GM18907 (cell line): ENCODE measurements at regions not wholly inside any gene's neighbourhood (a gene's known extent, or its start where the extent isn't known, plus 50 kb on each side); places are given as distances from the start of the nearest gene placed in this dataset.

Experiments
- ATAC-seq: cut with Tn5 transposase; IDR thresholded peaks from one replicate; pipeline ENCODE4 v1.9.1; 2021; ENCODE audit warnings: mild to moderate bottlenecking, moderate library complexity; ENCODE audit not compliant: unreplicated experiment

DNA sequence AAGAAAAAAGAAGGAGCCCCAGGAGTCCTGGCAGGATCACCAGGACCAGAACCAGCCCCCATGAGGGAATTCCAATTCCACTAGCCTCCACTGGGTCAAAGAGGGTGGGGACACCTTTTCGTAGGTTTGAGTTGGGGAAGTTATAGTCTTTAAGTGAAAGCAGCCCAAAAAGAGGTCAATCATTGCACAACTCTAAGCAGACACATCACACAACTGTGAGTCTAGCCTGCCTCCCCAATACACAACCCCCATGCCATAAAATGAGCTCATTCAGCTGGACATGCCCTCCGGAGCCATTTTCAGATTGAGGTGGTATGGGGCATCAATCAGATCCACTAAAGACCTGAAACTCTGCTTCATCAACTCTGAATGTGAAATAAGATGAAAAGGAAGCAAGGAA, 179.9 kb downstream of the NPHP4 start:
- no peak for ATAC-seq

DNA sequence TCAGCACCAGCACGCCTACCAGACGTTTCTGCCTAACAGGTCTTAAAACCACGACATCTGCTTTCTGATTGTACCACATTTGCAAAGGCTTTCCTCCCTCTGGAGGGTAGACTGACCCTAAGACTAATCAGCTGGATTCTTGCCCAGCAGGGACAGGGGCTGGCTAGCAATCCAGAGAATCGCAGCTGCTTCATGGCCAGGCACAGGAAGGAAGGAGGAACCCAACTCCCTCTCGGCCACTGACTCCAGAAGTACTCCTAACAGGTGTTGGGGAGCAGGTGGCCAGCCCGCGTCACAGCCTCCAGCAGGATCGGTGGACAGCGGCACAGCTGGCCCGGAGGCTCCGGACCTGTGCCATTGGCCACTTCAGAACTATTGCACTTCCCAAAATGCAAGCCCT, 180.8 kb downstream of the NPHP4 start:
- no peak for ATAC-seq

DNA sequence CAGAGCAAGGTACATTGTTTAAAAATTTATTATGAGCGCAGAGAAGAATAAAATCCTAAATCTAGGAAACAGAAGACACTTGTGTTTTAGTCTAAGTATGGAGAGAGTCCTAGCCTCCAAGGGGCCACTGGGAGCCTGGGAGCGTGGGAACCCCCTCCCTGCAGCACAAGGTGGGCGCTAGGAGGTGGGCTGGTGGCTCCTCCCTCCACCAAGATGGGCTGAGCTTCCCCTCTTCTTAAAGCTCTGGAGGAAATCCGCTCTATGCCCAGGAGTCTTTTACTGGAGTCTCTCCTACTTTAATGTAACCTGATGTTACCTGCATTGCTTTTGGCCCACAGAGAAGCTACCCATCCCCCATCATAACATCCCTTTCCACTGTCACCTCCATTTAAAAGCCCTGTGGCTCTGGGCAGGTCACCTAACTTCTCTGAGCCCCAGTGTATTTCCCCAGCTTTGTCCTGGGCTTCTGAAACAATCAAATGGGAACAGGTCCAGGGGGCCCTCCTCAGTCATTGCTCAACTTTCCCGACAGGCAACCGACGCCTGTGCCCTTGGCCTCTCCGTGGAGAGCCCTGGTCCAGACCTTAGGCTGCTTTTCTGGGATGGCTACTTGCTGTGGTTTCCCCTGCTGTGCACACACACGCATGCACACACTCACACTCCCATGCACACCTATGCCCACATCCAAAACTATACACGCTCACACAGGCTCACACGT, 181.5 kb downstream of the NPHP4 start:
- no peak for ATAC-seq

DNA sequence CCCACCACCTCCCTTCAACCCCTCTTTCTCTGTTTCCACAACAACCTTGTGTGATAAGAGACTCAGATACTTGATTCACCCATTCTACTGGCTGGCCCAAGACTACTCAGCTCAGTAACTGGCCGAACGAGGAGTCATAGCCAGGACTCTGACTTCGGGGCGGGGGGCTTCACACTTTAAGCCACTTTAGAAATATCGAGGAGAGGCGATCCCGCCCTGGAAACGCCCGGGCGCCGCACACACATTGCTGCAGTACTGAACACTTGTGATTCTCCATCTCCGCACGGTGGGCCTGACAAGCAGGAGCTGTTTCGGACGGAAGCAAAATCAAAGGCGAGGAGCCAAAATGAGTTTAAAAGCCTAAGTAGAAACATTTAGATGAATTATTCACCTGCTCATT, 182.1 kb downstream of the NPHP4 start:
- no peak for ATAC-seq

DNA sequence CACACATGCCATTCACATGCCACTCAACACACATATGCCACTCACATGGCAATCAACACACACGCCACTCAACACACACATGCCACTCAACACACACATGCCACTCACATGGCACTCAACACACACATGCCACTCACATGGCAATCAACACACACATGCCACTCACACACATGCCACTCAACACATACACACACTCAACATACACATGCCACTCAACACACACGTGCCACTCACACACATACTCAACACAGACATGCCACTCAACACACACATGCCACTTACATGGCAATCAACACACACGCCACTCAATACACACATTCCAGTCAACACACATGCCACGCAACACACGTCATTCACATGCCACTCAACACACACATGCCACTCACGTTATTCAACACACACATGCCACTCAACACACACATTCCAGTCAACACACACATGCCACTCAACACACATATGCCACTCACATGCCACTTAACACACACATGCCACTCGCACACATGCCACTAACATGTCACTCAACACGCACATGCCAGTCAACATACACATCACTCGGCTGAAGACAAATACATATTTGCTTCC, 182.9 kb downstream of the NPHP4 start:
- no peak for ATAC-seq

DNA sequence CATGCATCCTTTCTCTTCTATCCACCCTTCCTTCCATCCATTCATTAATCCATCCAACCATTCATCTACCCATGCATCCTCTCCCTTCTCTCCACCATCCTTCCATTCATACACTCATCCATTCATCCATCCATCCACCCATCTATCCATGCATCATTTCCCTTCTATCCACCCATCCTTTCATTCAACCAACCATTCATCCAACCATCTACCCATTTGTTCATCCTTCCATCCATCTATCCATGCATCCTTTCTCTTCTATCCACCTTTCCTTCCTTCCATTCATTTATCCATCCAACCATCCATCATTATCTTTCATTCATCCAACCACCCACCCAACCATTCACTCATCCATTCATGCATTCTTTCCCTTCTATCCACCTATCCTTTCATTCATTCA, 188.4 kb downstream of the NPHP4 start:
- ATAC-seq, result no peak

DNA sequence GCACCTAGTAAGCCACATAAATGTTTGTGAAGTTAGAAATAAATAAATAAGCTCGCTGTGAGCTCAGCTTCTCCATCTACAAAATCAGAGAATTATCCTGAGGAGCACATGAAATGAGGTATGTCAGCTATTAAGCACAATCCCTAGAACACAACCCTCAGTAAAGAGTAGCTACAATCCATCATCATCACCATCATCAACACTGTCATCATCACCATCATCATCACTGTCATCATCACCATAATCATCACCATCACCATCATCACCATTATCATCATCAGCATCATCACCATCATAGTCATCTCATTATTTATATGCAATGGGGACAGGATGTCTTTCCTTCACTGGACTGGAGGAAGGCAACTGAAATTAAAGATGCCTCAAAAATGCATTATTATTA, 189.6 kb downstream of the NPHP4 start:
- ATAC-seq, result no peak

DNA sequence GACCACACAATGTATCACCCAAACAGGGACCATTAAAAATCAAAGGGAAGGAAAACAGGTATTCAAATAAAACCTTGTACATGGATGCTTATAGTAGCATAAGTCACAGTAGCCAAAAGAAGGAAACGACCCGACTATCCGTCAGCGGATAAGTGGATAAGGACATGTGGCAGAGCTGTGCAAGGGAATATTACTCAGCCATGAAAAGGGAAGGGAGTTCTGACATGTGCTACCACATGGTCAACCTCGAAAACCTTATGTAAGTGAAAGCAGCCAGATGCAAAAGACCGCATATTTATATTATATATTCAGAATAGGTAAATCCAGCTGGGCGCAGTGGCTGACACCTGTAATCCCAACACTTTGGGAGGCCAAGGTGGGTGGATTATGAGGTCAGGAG, 193.3 kb downstream of the NPHP4 start:
- ATAC-seq, result no peak

DNA sequence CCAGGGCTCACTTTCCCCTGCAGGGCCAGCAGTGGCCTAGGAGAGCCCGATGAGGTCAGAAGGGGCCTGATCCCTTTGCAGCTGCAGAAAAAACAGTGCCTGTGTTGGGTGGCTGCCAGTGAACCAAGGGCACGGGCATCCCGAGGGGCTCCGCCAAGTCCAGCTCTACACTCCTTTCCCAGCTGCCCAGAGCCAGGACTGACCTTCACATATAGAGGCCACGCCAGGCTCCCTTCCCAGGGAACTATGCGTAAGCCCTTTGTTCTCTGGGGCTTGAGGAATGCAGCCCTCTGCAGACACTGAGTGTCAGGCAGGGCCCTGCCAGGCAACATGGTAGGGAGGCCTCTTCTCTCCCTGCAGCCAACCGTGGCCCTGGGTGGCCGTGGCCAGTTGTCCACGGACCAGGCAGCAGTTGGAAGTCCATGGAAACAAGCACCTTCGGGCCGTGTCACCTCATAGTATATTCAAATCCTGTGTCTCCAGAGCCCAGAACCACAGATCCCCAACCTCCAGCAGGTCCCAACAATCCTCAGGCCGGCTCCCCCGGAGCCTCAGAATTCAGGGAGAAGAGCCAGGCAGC, 194.0 kb downstream of the NPHP4 start:
- ATAC-seq, result no peak

DNA sequence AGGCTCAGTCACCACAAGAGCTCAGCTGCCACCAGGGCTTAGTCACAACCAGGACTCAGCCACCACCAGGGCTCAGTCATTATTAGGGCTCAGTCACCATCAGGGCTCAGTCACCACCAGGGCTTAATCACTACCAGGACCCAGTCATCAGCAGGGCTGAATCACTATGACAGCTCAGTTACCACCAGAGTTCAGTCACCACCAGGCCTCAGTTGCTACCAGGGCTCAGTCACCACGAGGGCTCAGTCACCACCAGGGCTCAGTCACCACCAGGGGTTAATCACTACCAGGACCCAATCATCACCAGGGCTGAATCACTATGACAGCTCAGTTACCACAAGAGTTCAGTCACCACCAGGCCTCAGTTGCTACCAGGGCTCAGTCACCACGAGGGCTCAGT, 196.2 kb downstream of the NPHP4 start:
- ATAC-seq, result no peak

DNA sequence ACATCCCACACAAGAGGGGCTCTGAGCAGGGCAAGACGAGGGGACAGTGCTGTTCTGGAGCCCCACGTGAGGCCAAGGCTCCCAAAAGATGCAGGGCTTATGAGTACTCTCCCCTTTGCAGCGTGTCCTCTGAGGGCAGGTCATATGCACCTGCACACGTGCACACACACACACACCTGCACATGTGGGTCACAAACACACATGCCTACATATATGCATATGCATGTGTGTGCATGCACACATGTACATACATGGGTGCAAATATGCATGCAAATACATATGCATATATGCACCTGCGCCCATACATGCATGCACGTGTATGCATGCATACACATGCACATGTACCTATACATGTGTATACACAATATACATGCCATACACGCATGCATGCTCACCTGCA, 197.9 kb downstream of the NPHP4 start:
- no peak for ATAC-seq

DNA sequence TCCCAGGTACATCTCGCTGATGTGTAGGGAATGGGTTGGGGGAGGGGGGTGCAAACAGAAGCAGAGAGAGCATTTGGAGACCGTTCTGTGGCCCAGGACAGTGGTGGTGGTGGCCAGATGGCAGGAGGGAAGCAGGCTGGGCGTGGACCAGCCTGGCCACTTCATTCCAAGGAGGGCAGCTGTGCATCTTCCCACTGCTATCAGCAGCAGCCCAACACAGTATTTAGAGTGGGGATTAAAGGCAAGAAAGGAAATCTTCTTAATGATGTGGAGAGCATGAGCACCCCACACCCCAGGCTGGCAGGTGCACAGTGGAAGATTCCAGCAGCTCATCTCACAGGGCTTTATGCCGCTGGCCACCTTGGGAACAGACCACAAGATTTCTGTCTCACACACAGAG, 198.7 kb downstream of the NPHP4 start:
- no peak for ATAC-seq

DNA sequence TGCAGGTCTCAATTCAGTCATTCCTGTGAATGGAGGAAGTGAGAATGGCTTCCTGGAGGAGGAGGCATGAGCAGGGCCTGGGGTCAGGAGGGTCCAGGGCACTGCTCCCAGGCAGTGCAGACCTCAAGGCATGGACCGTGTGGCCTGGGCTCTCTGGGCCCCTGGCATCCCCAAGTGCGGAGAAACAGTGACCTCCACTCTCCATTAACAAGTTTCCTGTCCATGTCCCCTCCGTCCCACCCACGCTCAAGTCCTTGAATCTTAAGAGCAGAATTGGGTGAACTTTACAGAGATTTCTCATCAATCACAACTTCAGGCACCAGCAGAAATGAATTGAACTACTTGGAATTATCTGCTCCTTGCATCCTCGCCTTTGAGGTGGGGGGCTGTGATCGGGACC, 211.1 kb downstream of the NPHP4 start:
- ATAC-seq, result no peak

DNA sequence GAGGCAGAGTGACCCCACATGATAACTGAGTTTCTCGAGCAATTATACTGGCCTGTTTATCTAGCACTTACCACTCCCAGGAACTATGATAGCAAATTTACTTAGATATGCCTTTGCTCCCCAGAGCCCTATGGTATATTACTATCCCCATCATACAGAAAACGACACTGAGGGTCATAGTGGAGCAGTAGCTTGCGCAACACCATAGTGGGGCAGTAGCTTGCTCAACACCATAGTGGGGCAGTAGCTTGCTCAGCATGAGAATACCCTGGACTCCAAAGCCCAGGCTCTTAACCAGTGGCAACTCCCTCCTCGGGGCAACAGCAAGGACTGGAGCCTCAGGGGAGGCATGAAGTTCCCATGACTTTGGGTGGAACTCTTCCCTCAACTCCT, 211.9 kb downstream of the NPHP4 start:
- no peak for ATAC-seq

DNA sequence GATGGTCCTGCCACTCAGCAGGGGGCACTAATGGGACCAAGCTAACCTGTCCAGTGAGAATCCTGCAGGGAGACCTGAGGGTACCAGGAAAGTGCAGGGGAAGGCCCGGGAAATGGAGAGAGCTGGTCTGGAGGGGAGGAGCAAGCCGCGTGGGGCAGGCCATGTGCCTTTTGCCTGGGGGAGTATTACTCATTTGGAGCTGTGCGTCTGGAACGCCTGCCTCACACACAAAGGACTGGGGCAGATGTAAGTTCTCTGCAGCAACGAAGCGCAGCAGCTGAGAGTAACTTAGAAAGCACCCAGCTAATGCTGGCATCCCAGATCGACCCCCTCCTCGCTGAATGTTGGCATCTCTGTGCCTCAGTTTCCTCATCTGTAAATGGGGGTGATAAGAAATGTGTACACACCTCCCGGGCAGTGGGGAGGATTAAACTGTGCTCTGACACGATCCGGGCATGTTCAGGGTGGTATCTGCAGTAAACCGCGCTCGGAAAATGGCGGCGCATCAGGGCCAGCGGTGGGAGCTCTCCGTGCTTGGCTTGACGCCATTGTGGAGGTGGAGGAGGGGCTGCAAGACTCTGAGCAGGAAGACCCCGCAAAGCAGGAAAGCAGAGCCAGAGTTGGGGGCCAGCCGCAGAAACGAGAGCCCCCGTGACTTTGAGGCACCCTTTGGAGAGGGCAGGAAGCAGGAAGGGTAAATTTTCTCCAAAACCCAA, 212.5 kb downstream of the NPHP4 start:
- ATAC-seq, result no peak

DNA sequence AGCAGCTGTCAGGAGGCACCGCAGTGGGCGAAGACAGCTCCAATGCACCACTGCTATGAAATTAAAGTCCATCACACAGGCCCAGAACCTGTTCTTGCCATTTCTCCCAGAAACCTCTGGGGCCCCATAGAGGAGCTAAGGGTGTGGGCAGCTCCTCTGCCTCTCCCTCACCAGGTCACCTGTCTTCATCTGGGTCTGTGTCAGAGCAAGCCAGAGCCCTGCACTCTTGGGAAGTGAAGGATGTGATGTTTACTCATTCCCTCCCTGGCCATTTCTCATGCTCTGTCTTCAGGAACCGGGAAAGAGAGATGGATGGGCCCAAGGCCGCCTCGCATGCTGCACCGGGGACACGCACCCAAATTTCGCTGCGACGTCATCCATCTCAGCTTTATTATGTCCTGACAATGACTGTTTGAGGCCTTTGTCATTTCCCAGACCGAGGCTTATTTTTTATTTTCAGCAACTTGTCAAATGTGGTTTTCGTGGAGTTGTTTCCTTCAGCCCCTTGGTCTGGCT, 216.1 kb downstream of the NPHP4 start:
- no peak for ATAC-seq

DNA sequence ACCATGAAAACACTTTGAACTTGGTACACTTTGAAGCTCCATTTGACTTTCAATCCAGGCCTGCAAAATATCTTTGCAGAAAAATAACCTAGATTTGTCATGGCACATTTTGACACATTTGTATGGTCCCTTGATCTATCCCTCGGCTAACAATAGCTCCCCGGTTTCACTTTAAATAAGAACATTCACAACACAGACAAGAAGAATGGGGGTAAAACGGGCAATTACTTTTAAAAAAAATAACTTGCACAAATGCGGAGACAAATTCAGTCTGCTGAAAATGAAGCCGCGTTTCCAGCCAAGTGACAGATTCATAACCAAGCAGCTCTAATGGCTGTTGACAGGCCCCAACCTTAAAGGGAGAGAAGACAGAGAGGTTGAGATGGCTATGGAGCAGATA, 218.2 kb downstream of the NPHP4 start:
- ATAC-seq, result no peak

DNA sequence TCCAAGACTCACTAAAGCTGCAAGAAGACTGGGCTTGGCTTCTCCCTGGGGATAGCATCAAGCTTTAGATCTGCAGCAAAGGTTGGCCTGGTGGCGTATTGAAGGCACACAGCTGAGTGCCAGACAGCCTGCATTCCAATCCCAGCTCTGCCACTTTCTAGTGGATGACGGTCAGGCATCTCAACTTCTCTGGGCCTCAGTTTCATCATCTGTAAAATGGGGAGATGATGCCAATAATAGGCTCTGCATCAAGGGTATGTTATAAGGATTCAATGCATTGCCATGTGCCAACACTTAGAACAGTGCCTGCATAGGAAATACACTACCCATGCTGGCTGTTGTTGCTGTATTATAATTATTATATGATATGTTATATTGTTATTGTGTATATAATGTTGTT, 220.4 kb downstream of the NPHP4 start:
- no peak for ATAC-seq

DNA sequence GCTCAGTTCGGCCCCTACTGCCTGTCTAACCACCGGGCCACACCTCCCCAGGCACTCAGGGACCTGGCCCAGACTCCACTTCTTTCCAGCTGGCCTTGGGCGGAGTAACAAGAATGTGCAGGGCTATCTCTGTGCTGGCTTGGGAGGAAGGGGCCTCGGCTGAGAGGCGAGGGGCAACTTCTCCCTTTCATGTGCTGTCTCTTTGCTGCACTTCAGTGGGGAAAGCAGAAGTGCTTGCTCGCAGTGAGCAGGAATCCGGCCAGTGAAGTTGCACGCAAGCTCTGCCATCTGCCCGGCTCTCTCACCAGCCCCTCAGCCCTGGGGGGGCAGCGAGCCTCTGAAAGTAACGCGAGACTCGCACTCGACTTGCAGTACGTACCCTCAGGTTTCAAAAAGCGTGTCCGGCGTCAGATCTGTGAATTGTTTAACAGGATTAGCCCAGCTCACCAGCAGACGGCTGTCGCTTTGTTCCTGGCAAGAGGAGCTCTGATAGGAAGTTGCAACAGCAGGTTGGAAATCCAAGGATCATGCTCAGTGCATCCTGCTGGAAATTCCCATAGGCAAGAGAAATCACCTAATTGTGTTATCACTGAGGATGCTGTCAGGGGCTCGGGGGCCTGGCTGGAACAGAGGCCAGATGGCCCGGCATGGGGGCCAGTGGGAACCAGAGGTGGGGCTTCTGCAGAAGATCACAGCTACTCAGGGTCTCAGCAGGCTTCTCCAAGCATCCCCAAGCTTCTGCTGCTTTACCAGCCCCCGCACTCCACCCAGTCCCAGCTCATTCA, 221.1 kb downstream of the NPHP4 start:
- ATAC-seq, result no peak

DNA sequence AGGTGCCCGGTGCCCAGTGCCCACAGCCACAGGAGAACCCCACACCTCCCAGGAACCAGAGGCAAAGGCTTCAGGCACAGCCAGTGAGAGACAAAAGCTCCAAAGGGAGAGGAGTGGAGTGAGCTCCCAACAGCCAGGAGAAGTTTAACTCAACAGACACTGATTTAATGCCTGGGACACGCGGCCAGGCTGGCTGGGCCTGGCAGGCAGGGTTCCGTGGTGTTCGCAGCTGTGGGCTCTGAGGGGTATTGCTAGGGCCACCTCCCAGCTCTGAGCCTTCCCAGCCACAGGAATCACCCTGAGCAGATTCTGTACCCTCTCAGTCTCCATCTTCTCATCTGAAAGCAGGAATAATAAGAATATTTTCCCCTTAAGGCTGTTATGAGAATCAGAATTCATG, 222.5 kb downstream of the NPHP4 start:
- ATAC-seq, result no peak

DNA sequence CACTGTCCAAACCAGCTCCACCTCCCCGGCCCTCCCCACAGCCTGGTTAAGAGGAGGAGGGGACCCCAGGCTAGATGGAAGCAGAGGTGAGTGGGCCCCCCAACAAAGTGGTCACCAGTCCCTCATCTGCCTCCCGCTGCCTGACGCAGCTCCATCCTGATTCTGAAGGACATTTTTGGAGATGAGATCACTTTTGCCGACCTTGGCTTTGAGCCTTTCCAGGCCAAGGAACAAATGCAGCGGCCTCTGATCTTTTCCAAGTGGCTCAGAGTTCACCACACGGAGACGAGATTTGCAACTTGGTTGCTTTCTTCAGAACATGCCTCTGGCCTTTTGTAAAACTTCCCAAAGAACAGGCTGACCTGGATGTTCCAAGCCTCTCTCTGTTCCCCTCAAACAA, 223.1 kb downstream of the NPHP4 start:
- no peak for ATAC-seq
